ENCODE measurements at regions not wholly inside any gene's neighbourhood (a gene's known extent, or its start where the extent isn't known, plus 50 kb on each side); places are given as distances from the start of the nearest gene placed in this dataset.
"Not testable (repeated sequence)": the region's sequence is repeated elsewhere in the genome, so short reads cannot be mapped to it uniquely, and the experiment has no call there.

DNA sequence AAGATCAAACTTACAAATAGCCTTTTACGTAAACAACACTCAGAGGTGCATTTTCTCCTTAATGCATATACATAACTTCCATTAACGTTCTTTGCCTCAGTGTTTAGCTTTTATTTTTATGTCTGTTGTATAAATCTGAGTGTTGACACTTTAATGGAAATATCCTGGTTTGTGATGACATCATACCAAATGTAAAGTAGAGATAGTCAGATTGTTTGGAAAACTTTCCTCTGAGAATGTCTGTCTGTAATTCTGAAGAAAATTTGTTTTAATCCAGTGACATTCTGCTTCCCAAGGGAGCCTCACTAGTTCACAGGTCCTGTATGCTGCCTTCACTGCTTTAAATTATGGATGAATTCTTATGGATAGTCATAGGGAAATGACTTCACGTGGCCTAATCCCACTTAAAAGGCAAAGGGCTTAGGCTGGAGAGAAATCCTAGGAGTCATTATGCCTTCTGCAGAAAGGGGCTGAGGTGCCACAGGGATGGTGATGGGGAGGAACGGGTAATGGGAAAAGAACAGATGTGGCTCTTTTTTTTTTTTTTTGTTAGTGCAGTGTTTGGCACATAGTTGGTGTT is 93.2 kb downstream of the DNAJB9 start:
- H3K4me1 ChIP-seq: no peaks in the 10 kb centered on the region
- DNase-seq: no peak
- no peak overlapping the region for H3K27ac ChIP-seq
- H3K4me3 ChIP-seq (replicated peaks in 1 of 3): no peak overlapping the region
- H3K27me3 ChIP-seq: no peaks in the 10 kb centered on the region
- 41 to 80% methylated on average over 4 of the region's 4 CpGs for WGBS, 2 donors
- no peaks in the 10 kb centered on the region for H3K36me3 ChIP-seq
- TF ChIP-seq POLR2A (IDR thresholded peaks at IDR 0.05) (no peak), CTCF (IDR thresholded peaks at IDR 0.05) (no peak)
- intact Hi-C loops (cut with DNase I): no loop called here
- H3K9me3 ChIP-seq: no peaks in the 10 kb centered on the region

- H3K27ac ChIP-seq: no peak overlapping the region
- 90 to 91% methylated on average over 3 of the region's 3 CpGs for WGBS, 2 donors
- TF ChIP-seq POLR2A (IDR thresholded peaks at IDR 0.05): no peak
- TF ChIP-seq CTCF (IDR thresholded peaks at IDR 0.05): no peak
- H3K36me3 ChIP-seq: no peaks in the 10 kb centered on the region
- H3K27me3 ChIP-seq: no peaks in the 10 kb centered on the region
- no peak for DNase-seq
- H3K9me3 ChIP-seq: no peaks in the 10 kb centered on the region
- no peaks in the 10 kb centered on the region for H3K4me1 ChIP-seq
- intact Hi-C loops (cut with DNase I): no loop called here
- no peak overlapping the region for H3K4me3 ChIP-seq (replicated peaks in 1 of 3)
Observed at GRCh38 chr7:108663701-108664100, 94.0 kb downstream of the DNAJB9 start.

DNA sequence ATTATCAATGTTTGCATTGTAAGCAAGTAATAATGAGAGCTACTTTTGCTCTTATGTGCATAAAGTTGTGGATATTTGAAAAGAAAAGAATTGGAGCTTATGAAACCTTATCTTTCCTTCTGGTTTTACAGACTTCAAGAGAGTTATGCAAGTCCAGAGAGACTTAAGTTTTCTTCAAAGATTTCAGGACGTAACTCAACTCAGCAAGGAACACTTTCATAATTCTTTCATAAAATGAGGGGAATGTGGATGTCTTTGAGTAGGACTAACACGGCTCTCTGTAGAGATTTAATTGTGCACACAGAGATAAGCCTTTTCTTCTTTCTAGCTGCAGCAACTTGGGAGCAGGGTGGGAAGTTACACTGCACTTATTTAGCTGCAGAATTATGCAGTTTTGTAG is 97.5 kb downstream of the DNAJB9 start:
- WGBS, 2 donors: 58 to 79% methylated on average over 2 of the region's 2 CpGs
- no peak for DNase-seq
- H3K4me3 ChIP-seq (replicated peaks in 1 of 3): no peak overlapping the region
- H3K4me1 ChIP-seq: no peaks in the 10 kb centered on the region
- no peak overlapping the region for H3K27ac ChIP-seq
- H3K27me3 ChIP-seq: no peaks in the 10 kb centered on the region
- H3K36me3 ChIP-seq: no peaks in the 10 kb centered on the region
- H3K9me3 ChIP-seq: no peaks in the 10 kb centered on the region
- TF ChIP-seq CTCF (IDR thresholded peaks at IDR 0.05) (no peak), POLR2A (IDR thresholded peaks at IDR 0.05) (no peak)
- intact Hi-C loops (cut with DNase I): no loop called here

- H3K27me3 ChIP-seq: no peaks in the 10 kb centered on the region
- intact Hi-C loops (cut with DNase I): no loop called here
- H3K4me1 ChIP-seq: no peaks in the 10 kb centered on the region
- no peak overlapping the region for H3K4me3 ChIP-seq (replicated peaks in 1 of 3)
- H3K36me3 ChIP-seq: no peaks in the 10 kb centered on the region
- TF ChIP-seq CTCF (IDR thresholded peaks at IDR 0.05) (no peak), POLR2A (IDR thresholded peaks at IDR 0.05) (no peak)
- no peak for DNase-seq
- H3K27ac ChIP-seq: no peak overlapping the region
- H3K9me3 ChIP-seq: no peaks in the 10 kb centered on the region
Observed at GRCh38 chr7:108669958-108670357, 100.3 kb downstream of the DNAJB9 start.

DNA sequence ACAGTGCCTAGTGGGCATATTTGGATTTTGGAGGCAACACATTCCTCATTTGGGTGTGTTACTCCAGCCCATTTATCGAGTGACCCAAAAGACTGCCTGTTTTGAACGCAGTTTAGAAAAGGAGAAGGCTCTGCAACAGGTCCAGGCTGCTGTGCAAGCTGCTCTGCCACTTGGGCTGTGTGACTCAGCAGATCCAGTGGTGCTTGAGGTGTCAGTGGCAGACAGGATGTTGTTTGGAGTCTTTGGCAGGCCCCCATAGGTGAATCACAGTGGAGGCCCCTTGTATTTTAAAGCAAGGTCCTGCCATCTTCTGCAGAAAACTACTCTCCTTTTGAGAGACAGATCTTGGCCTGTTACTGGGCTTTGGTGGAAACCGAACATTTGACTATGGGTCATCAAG is 104.0 kb downstream of the DNAJB9 start:
- H3K27ac ChIP-seq; H3K36me3 ChIP-seq; H3K27me3 ChIP-seq; intact Hi-C loops (cut with DNase I); H3K4me1 ChIP-seq; DNase-seq; H3K4me3 ChIP-seq (replicated peaks in 1 of 3); H3K9me3 ChIP-seq: not testable (repeated sequence)
- WGBS, 2 donors: 57 to 97% methylated on average over 3 of the region's 3 CpGs

DNA sequence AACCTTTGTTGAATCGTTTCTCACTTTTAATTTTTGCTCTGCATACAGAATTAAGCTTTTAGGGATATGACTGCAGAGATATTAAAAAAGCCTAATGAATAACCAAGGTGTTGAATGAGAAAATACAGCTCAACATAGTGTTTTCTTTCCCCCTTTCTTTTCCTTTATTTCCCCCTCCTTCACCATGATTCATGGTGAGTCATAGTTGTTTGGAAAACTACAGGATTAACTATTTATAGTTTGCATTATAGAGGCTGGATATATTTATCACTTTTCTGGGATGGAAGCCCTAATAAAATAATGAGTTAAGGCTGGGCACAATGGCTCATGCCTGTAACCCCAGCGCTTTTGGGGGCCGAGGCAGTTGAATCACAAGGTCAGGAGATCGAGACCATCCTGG is 115.0 kb downstream of the DNAJB9 start:
- intact Hi-C loops (cut with DNase I): no loop called here
- DNase-seq: no peak
- no peaks in the 10 kb centered on the region for H3K27me3 ChIP-seq
- no peak for TF ChIP-seq POLR2A (IDR thresholded peaks at IDR 0.05)
- no peak for TF ChIP-seq CTCF (IDR thresholded peaks at IDR 0.05)
- no peaks in the 10 kb centered on the region for H3K36me3 ChIP-seq
- no peaks in the 10 kb centered on the region for H3K9me3 ChIP-seq
- no peak overlapping the region for H3K4me3 ChIP-seq (replicated peaks in 1 of 3)
- 85 to 96% methylated on average over 4 of the region's 4 CpGs for WGBS, 2 donors
- no peak overlapping the region for H3K27ac ChIP-seq
- H3K4me1 ChIP-seq: no peaks in the 10 kb centered on the region

Data from thyroid gland (tissue), 4 donors.